SH-SY5Y (cell line): ENCODE measurements at regions not wholly inside any gene's neighbourhood (a gene's known extent, or its start where the extent isn't known, plus 50 kb on each side); places are given as distances from the start of the nearest gene placed in this dataset.

ENCODE experiments used
- GATA2 ChIP-seq: IDR thresholded peaks from 2 replicates; pipeline ENCODE4 v1.6.1; 2011; ENCODE audit warnings: mild to moderate bottlenecking, low read depth, low read length
- GATA3 ChIP-seq: IDR thresholded peaks from 2 replicates; pipeline ENCODE4 v1.6.1; 2011; ENCODE audit warnings: low read depth, mild to moderate bottlenecking, low read length, moderate library complexity

DNA sequence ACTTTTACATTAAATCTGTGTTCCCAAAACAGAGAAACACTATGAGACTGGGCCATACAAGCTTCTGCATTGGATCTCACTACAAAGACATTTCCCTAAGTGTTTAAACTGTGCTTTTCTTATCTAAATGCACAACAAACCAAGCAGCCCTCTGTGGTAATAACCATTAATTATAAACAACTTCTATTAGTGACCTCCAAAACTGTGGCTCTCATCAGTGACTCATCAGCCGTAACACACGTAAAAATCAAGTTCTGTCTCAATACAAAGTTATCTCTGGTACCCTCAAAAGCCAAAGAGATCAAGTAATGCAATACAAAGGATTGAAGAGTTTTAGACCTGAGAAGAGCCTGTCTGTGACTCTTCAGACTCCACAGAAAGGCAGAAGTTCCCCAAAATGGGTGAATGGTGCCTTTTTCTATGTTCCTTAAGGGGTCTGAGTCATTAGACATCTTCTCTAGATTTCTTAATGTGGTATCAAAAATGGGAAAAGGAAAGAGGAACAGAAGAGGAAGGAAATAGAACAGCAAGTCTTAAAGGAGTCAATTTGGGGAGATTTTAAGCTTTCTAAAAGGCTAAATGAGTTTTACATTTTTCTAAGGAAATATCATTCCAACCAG is 189.8 kb upstream of the PPP1R2C start:
- TF ChIP-seq GATA3 (no peak), GATA2 (no peak)
